GM12874 (cell line): ENCODE measurements at regions not wholly inside any gene's neighbourhood (a gene's known extent, or its start where the extent isn't known, plus 50 kb on each side); places are given as distances from the start of the nearest gene placed in this dataset.

Experiments used
- CTCF ChIP-seq: IDR thresholded peaks from 2 replicates; pipeline ENCODE4 v1.5.1; 2011; ENCODE audit warnings: low read depth, mild to moderate bottlenecking, control low read depth, low read length, moderate library complexity; ENCODE audit not compliant: insufficient read depth

GRCh38 chr14:36394593-36394992 lies 74.2 kb upstream of the MBIP start:
- no peak for TF ChIP-seq CTCF

- no peak for TF ChIP-seq CTCF
Observed at GRCh38 chr14:36390718-36391117, 70.3 kb upstream of the MBIP start.

- TF ChIP-seq CTCF, result no peak
Observed at GRCh38 chr14:36383767-36384431, 63.5 kb upstream of the MBIP start.

- TF ChIP-seq CTCF, result peak; percentile 85
Observed at GRCh38 chr14:36373982-36374673, 53.7 kb upstream of the MBIP start.
